ENCODE measurements at regions not wholly inside any gene's neighbourhood (a gene's known extent, or its start where the extent isn't known, plus 50 kb on each side); places are given as distances from the start of the nearest gene placed in this dataset.

- TF ChIP-seq CTCF (IDR thresholded peaks at IDR 0.05; ENCODE audit: insufficient read depth, low read length) (no peak), SPI1 (IDR thresholded peaks at IDR 0.05; ENCODE audit: borderline replicate concordance, low read depth) (no peak), REST (IDR thresholded peaks at IDR 0.05; ENCODE audit: insufficient replicate concordance, low read depth) (no peak), GABPA (IDR thresholded peaks at IDR 0.05; ENCODE audit: low read depth) (no peak), POLR2AphosphoS5 (IDR thresholded peaks at IDR 0.05; ENCODE audit: low read depth) (no peak)
- no peak overlapping the region for H3K4me3 ChIP-seq (replicated peaks; ENCODE audit: insufficient read depth, low read length)
- DNase-seq (ENCODE audit: low read depth in 1 of 2, low spot score in 1 of 2): no peak
- H3K27me3 ChIP-seq (ENCODE audit: insufficient read depth, poor library complexity, severe bottlenecking): no peaks in the 10 kb centered on the region
- no peak overlapping the region for H3K27ac ChIP-seq (replicated peaks)
These were observed 199.2 kb downstream of the TLR4 start for GRCh38 chr9:117903453-117903852.

DNA sequence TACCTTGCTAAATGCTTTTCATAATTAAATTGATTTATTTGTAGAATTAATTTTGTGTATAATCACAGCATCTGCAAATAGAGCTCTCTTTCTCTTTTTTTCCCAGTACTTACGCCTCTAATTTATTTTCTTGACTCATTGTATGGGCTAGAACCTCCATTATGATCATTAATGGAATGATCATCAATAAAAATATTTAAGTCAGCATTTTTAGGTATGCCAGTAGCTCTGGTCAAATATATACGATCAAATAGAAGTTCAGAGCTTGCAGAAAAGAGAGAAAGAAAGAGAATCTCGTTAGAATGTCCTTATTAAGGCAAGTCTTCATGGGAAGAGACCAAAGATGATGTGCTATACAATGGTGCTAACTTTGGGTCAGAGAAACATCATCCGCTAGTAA, 202.6 kb downstream of the TLR4 start:
- no peak for DNase-seq (ENCODE audit: low read depth in 1 of 2, low spot score in 1 of 2)
- TF ChIP-seq GABPA (IDR thresholded peaks at IDR 0.05; ENCODE audit: low read depth) (no peak), CTCF (IDR thresholded peaks at IDR 0.05; ENCODE audit: insufficient read depth, low read length) (no peak), REST (IDR thresholded peaks at IDR 0.05; ENCODE audit: insufficient replicate concordance, low read depth) (no peak), POLR2AphosphoS5 (IDR thresholded peaks at IDR 0.05; ENCODE audit: low read depth) (no peak), SPI1 (IDR thresholded peaks at IDR 0.05; ENCODE audit: borderline replicate concordance, low read depth) (no peak)
- H3K27ac ChIP-seq (replicated peaks): no peak overlapping the region

GRCh38 chr9:117907420-117907819, 203.2 kb downstream of the TLR4 start:
- H3K27ac ChIP-seq (replicated peaks): no peak overlapping the region
- TF ChIP-seq REST (IDR thresholded peaks at IDR 0.05; ENCODE audit: insufficient replicate concordance, low read depth) (no peak), CTCF (IDR thresholded peaks at IDR 0.05; ENCODE audit: insufficient read depth, low read length) (no peak), POLR2AphosphoS5 (IDR thresholded peaks at IDR 0.05; ENCODE audit: low read depth) (no peak), SPI1 (IDR thresholded peaks at IDR 0.05; ENCODE audit: borderline replicate concordance, low read depth) (no peak), GABPA (IDR thresholded peaks at IDR 0.05; ENCODE audit: low read depth) (no peak)
- no peak for DNase-seq (ENCODE audit: low read depth in 1 of 2, low spot score in 1 of 2)
- no peak overlapping the region for H3K4me3 ChIP-seq (replicated peaks; ENCODE audit: insufficient read depth, low read length)
- H3K27me3 ChIP-seq (ENCODE audit: insufficient read depth, poor library complexity, severe bottlenecking): no peaks in the 10 kb centered on the region

More for the DNA sequence above, 202.6 kb downstream of the TLR4 start:
- H3K4me3 ChIP-seq (replicated peaks; ENCODE audit: insufficient read depth, low read length): no peak overlapping the region
- no peaks in the 10 kb centered on the region for H3K27me3 ChIP-seq (ENCODE audit: insufficient read depth, poor library complexity, severe bottlenecking)

Measured in HL-60 (cell line).